ENCODE measurements at regions not wholly inside any gene's neighbourhood (a gene's known extent, or its start where the extent isn't known, plus 50 kb on each side); places are given as distances from the start of the nearest gene placed in this dataset.

GRCh38 chr6:114543696-114544095 lies 200.9 kb upstream of the HS3ST5 start:
- no peak for DNase-seq (ENCODE audit: low spot score)

DNA sequence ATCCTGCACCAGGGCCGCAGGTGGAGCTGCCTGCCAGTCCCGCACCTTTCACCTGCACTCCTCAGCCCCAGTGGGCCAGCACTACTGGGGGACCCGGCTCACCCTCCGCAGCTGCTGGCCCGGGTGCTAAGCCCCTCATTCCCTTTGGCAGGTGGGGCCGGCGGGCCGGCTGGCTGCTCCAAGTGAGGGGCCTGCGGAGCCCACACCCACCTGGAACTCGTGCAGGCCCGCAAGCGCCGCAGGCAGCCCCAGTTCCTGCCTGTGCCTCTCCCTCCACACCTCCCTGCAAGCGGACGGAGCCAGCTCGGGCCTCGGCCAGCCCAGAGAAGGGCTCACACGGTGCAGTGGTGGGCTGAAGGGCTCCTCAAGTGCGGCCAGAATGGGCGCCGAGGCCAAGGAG lies 199.0 kb upstream of the HS3ST5 start:
- DNase-seq (ENCODE audit: low spot score): no peak

- DNase-seq (ENCODE audit: low spot score): no peak
These were observed 195.2 kb upstream of the HS3ST5 start for GRCh38 chr6:114537977-114538376.

DNA sequence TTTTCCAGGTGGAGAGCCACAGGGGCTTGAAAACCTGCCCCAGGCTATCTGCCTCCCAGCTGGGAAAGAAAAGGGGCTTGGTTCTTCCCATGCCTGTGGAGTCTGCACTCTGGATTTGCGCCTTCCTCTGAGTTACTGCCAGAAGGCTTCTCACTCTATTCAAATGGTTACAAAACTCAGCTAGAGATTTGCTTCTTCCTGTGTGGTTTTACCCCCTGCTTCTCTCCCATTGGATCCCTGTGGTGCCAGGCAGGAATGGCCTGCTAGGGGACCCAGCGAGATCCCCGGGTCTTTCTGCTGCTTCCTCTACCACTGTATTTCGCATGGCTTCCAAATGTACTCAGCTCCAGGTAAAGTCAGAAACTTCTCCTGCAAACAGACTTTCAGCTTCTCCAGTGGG lies 192.0 kb upstream of the HS3ST5 start:
- no peak for DNase-seq (ENCODE audit: low spot score)

DNA sequence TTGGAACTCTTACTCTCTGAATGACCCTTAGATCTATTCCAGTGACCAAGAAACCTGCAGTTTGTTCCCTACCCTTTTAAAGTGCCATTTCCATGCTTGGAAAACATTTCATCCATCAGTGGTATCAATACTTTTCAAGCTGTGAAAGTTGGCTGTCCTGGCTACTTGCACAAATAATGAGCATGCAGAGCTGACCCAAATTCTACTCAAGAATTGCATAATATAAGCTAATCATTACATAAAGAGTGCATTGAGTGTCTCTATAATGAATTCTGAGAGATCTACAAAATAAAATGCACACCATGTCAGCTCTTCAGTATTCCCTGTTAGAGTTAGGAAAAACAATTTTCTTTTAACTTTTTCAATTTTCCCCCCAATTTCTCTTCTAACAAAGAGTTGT lies 181.3 kb upstream of the HS3ST5 start:
- no peak for DNase-seq (ENCODE audit: low spot score)

GRCh38 chr6:114523508-114523907 lies 180.7 kb upstream of the HS3ST5 start:
- no peak for DNase-seq (ENCODE audit: low spot score)

DNA sequence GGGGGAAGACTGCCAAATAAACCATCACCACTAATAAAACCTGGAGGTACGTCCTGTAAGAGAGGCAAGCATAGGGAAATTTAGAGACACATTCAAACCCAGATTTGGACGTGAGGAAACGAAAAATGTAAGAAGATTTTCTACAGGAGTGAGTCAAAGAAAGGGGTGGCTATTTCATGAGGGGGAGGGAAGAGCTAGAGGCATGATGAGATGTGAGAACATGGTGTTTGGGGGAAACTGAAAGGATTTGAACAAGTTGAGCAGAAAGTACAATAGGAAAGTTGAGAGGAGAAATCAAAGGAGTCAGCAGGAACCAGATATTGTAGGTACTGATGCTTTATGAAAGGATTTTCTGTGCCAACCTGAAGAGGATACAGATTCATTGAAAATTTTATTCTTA lies 179.1 kb upstream of the HS3ST5 start:
- DNase-seq (ENCODE audit: low spot score): no peak

DNA sequence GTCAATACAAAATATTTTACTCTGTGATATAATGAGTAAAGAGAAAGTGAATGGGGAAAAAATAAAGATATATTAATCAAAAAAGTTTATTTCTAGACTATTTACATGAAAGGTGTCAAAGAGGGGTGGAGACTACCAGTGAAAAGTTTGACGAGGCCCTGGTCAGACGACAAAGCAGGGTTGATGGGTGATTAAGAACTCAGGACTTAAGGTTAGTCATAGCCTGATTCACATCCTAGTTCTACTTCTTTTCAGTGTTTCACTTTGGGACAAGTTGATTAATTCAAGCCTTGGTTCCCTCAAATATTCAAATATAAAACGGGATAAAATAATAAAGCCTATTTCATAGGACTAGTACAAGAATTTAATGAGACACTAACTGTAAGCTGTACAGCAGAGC lies 178.2 kb upstream of the HS3ST5 start:
- no peak for DNase-seq (ENCODE audit: low spot score)

DNA sequence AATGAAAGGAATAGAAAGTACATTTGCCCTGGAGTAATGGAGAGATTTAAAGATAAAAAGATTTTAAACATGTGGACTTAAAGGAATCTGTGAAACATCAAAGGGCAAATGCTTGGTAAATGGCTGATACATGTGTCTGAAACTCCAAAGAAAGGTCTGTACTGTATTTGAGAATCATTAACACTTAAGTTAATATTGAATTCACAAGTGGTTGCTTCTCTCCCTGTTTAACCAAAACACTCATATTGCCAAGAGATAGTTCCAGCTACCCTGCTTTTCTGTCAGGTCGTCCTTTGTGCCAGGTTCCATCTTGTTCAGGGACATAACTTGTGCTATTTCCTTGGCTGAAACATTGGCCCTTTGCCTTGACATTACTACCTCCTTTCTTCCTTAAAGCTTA lies 171.3 kb upstream of the HS3ST5 start:
- no peak for DNase-seq (ENCODE audit: low spot score)

DNA sequence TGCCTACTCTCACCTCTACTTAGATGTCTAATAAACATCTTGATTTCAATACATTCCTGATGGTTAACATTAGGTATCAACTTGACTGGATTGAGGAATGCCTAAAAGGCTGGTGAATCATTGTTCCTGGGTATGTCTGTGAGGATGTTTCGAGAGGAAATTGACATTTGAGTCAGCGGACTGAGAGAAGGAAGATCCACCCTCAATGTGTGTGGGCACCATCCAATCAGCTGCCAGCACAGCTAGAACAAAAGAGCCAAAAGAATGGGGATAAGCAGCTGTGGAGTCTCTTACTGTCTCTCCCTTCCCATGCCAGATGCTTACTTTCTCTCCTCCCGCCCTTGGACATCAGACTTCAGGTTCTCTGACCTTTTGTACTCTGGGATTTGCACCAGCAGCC lies 128.6 kb upstream of the HS3ST5 start:
- no peak for DNase-seq (ENCODE audit: low spot score)

DNA sequence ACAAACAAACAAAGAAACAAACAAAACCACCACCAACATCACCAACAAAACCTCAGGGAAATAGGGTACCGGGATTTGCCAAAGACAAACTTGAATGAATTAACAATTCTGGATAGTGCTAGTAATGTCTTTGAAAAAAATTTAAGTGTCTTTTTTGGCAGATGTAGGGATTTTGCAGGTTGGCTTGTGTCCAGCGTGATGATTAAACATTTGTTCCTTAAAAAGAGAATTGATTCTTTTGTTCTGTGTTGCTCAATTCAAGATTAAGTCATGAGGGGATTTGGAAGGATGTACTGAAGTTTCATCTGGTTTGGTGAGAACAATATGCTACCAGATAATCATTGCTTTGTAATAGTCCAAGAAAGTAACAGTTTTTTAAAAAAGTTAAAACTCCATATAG lies 125.1 kb upstream of the HS3ST5 start:
- no peak for DNase-seq (ENCODE audit: low spot score)

DNA sequence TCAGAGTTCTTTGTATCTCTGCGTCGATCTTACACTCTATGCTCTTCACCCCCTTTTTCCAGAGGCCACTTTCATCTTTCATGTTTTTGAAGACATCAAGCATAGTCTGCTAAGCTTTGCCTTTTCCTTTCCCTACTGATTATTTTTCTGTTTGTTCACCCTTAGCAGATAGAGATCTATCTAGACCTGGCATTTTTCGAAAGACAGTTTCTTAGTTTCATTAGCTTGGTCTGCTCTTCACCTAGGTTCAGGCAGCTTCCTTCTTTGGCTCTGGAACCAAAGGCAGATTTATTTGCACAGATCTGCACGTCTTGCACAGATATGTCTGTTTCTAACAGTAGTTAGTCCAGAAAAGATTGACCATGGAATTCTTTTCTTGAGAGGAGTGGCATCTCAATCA lies 122.7 kb upstream of the HS3ST5 start:
- no peak for DNase-seq (ENCODE audit: low spot score)

DNA sequence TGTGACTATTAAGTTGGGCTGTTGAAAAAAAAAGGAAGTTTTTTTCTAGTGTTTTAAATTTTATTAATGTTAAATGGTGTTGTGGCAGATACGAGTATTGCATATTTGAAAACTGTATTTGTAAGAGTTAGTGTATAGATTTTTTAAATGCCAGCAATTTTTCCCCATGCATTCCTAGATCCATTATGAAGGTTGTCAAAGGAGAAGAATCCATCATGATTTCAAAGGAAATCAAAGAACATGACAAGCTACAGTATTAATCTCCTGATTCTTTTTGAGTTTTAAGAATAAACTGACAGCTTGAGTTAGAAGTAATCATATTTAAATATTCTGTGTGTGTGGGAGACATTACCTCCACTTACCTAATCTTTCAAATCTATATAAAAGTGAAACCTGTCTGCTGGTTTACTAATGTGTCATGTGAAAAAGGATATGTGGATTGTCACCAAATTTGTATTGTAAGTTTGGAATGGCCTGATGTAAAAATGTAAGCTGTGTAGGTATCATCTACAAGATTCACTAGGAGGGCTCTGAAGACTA lies 111.0 kb upstream of the HS3ST5 start:
- DNase-seq (ENCODE audit: low spot score): no peak

DNA sequence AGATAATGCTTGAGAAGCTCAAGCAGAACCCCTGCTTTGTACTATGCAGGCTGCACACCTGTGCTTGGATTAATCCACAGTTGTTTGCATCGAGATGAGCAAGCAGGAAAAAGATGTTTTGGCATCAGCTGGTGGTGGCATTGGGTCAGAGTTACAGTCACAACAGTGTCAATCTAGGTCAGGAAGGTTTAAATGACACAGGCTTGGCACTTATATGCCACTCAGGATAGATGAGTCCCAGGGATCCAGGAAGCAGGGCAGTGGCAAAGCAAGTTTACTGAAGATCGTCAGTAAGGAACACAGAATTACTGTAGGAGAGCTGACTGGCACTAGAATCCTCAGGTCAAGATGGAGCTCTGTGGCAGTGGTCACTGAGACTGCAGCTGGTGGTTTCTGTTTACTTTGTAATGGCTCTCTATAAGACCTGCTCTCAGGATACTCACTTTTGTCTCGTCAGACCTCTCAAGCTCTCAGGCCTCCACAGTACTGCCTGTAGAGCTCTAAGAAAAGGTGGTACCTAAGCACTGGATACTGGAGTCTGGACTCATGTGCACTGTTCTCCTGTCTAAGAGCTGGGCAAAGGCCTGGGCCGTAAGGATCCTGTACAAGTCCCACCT lies 110.1 kb upstream of the HS3ST5 start:
- DNase-seq (ENCODE audit: low spot score): no peak

- DNase-seq (ENCODE audit: low spot score): no peak
These were observed 107.8 kb upstream of the HS3ST5 start for GRCh38 chr6:114450631-114451030.

DNA sequence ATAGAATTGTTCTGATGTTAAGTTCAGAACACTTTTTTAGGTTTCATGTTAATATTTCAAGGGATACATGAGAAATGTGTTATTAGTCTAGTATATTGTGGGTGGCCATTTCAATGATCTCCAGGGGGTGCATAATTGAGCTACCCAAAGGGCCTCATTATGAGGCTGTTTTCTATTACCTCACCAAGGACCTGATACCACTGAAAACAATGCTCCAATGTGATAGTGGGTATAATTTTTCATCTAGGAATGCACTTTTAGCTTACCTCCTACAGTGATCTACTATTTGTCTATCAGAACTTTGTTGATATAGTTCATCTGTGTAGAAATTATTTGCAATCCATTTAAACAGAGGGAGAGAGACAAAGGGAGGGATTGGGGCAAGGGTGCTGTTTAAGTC lies 106.8 kb upstream of the HS3ST5 start:
- no peak for DNase-seq (ENCODE audit: low spot score)

GRCh38 chr6:114446342-114446741 lies 103.5 kb upstream of the HS3ST5 start:
- DNase-seq (ENCODE audit: low spot score): no peak

- no peak for DNase-seq (ENCODE audit: low spot score)
These were observed 103.0 kb upstream of the HS3ST5 start for GRCh38 chr6:114445846-114446245.

DNA sequence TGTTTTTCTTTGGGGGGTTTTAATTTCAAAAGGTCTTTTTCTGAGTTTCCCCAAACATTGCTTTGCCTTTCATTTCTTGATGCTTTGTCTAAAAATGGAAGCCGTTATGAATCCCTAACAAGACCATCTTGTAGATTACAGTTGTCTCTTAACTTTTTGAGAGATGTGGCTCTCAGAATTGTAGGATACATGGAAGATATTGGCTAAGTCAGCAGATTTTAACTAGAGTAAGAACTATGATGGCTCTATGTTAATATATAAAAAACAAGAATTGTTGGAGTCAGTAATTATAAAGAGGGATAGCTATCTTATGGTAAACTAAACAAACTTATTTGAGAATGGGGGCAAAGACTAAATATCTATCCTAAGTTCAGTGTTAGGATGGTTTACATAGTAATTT lies 96.6 kb upstream of the HS3ST5 start:
- DNase-seq (ENCODE audit: low spot score): no peak

DNA sequence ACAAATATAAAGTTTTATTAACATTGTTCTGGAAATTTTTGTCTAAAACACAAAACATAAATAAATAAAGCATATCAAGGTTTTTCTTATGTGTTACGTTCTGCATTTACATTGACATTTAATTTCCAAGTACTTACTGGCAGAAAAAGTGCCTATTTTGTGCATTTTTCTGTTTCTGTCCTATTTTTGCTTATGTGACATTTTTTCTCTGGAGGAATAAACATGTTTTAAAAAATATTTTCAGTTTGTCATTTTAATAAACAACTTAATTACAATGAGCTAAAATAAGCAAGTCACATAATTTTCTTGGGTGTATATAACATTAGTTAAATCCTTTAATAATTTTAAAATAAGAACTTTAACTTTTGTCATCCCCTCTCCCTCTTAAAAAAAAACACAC lies 94.4 kb upstream of the HS3ST5 start:
- no peak for DNase-seq (ENCODE audit: low spot score)

DNA sequence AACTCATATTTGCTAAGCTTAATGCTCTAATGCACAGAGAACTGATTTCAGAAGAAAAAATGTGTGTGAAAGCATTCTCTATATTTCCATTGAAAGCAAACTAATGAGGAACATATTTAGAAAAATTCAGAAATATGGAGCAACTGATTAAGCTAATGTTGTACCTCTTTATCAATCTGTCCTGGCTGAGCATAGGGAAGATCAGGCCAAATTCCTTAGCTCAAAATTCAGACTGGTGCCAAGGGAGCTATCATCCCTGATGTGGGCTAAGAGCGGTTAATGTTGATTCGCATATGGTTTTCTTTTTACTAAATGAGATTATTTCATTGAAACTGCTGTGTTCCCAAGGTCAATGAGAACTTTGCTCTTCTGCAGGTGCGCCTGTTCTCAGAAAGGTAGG lies 93.9 kb upstream of the HS3ST5 start:
- DNase-seq (ENCODE audit: low spot score): no peak

DNA sequence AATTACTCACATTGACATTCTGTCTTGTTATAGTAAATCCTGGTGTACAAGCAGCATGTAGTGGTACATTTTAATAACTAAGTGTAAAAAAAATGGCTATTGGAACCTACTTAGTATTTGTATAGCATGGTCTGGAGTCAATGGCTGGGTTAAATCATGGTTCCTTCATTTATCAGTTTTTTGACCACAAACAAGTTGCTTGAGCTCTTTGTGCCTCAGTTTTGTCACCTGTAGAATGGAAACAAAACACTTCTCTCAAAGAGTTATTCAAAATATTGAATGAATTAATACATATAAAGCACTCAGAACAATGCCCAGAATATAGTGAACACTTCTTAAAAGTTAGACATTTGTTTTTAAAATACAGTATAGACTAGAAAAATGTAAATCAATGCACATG lies 93.2 kb upstream of the HS3ST5 start:
- DNase-seq (ENCODE audit: low spot score): no peak

GRCh38 chr6:114432400-114432799 lies 89.6 kb upstream of the HS3ST5 start:
- no peak for DNase-seq (ENCODE audit: low spot score)

DNA sequence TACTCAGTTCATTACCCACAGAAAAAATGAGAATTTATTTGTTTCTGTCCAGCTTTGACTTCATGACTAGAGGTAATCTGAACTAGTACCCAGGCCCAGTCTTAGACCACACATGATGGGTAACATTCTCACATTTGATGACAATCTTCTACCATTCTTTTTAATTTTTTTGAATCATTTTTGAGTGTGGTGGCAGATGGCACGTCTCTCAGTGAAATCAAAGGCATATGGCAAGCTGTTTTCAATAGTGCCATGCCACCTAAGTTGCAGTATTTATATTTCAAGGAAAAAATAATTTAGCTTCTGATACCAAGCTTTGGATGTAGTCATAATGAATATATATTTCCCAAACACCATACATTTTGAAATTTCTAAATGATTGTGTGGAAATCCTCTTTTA lies 88.8 kb upstream of the HS3ST5 start:
- DNase-seq (ENCODE audit: low spot score): no peak

Measured in HuH-7.5 (cell line).